ENCODE measurements at regions not wholly inside any gene's neighbourhood (a gene's known extent, or its start where the extent isn't known, plus 50 kb on each side); places are given as distances from the start of the nearest gene placed in this dataset.
"Not testable (repeated sequence)": the region's sequence is repeated elsewhere in the genome, so short reads cannot be mapped to it uniquely, and the experiment has no call there.

DNA sequence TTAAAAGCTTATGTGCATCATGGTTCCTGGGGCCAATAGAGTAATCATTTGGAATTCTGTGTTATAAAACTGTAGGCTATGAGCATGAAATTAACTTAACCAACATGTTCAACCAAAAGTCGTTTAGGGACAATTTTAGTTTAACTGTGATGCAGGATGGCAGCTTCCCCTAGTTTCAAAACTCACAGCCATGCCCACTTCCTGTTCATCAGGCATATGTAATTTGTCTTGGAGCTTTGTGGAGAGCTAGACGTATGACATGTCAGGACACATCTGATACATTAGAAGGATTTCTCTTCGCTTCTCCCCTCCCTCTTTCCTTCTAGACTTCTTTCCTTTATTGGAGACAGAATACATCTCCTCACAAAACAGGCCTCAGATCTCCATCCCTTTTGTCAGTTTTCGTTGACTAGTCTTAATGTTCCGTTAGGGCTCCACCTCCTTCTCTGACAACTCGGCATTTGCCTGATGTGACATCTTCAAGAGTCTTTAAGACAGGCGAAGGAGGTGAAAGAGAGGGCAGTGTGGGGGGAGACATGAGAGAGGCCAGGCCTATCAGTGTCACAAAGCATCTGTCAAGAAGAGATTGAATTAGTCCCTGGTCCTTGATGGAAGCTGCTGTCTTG, 176.0 kb downstream of the MSX2 start:
- DNase-seq (ENCODE audit: extremely low spot score in 2 of 2) = no peak
- Histone ChIP-seq H3K27me3 (no peaks in the 10 kb centered on the region), H3K36me3 (no peaks in the 10 kb centered on the region), H3K27ac (no peak overlapping the region), H3K4me3 (no peak overlapping the region), H3K4me1 (no peaks in the 10 kb centered on the region), H3K9me3 (no peaks in the 10 kb centered on the region)
- TF ChIP-seq POLR2AphosphoS5 (IDR thresholded peaks at IDR 0.05; ENCODE audit: insufficient read depth in 1 of 2, low read depth in 1 of 2) (no peak), POLR2A (IDR thresholded peaks at IDR 0.05) (no peak)
- TF ChIP-seq, protein P1, sequence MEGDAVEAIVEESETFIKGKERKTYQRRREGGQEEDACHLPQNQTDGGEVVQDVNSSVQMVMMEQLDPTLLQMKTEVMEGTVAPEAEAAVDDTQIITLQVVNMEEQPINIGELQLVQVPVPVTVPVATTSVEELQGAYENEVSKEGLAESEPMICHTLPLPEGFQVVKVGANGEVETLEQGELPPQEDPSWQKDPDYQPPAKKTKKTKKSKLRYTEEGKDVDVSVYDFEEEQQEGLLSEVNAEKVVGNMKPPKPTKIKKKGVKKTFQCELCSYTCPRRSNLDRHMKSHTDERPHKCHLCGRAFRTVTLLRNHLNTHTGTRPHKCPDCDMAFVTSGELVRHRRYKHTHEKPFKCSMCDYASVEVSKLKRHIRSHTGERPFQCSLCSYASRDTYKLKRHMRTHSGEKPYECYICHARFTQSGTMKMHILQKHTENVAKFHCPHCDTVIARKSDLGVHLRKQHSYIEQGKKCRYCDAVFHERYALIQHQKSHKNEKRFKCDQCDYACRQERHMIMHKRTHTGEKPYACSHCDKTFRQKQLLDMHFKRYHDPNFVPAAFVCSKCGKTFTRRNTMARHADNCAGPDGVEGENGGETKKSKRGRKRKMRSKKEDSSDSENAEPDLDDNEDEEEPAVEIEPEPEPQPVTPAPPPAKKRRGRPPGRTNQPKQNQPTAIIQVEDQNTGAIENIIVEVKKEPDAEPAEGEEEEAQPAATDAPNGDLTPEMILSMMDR (IDR thresholded peaks at IDR 0.05) = no peak
- intact Hi-C loops (cut with DNase I) = no loop called here

DNA sequence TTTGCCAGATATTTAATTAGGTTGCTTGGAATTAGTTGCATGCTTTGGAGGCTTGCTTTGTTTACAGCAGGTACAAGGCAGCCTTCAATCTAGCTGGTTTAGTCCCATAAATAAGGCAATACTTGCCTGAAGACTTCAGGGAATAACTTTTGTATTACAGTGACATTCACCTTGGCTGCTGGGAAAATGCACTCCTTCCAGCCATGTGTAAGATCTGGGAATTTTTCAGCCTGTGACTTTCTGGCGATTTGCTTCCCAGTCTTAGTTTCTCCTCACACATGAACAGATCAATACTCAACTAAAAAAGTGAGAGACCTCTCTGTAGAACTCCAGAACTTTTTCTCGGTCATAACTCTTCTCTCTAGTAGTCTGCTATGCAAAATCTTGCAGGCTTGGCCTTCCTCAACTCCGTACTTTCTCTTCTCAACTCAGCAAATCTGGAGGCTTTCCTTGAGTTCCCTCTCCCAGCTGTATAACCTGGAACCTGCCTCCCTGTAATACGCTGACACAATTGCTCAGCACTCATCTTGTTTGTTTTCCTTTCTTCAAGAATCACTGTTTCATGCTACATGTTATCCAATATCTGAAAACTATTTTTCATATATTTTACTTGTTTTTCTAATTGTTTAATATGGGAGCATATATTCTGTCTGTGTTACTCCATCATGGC, 173.0 kb downstream of the MSX2 start:
- no peaks in the 10 kb centered on the region for H3K36me3 ChIP-seq
- intact Hi-C loops (cut with DNase I) = no loop called here
- no peak overlapping the region for H3K4me3 ChIP-seq
- H3K9me3 ChIP-seq = no peaks in the 10 kb centered on the region
- H3K27me3 ChIP-seq = no peaks in the 10 kb centered on the region
- TF ChIP-seq POLR2A (IDR thresholded peaks at IDR 0.05) (no peak), POLR2AphosphoS5 (IDR thresholded peaks at IDR 0.05; ENCODE audit: insufficient read depth in 1 of 2, low read depth in 1 of 2) (no peak)
- TF ChIP-seq, protein P1 (IDR thresholded peaks at IDR 0.05) = no peak
- no peak overlapping the region for H3K27ac ChIP-seq
- DNase-seq (ENCODE audit: extremely low spot score in 2 of 2) = no peak
- H3K4me1 ChIP-seq = no peaks in the 10 kb centered on the region

DNA sequence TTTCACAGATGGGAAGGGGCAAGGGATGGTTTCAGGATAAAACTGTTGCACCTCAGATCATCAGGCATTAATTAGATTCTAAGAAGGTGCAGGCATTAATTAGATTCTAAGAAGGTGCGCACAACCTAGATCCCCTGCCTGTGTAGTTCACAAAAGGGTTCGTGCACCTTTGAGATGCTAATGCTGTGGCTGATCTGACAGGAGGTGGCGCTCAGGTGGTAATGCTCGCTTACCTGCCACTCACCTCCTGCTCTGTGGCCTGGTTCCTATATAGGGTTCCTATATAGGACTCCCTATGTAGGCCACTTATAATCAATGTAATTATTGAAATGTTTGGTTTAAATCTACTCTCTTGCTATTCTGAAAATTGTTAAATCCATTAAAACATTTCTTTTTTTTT, 171.0 kb downstream of the MSX2 start:
- Histone ChIP-seq H3K4me1 (no peaks in the 10 kb centered on the region), H3K27me3 (no peaks in the 10 kb centered on the region), H3K27ac (no peak overlapping the region), H3K36me3 (no peaks in the 10 kb centered on the region), H3K9me3 (no peaks in the 10 kb centered on the region), H3K4me3 (no peak overlapping the region)
- DNase-seq (ENCODE audit: extremely low spot score in 2 of 2) = no peak
- intact Hi-C loops (cut with DNase I) = no loop called here
- TF ChIP-seq POLR2AphosphoS5 (IDR thresholded peaks at IDR 0.05; ENCODE audit: insufficient read depth in 1 of 2, low read depth in 1 of 2) = no peak
- TF ChIP-seq POLR2A (IDR thresholded peaks at IDR 0.05) = no peak
- TF ChIP-seq, protein P1 (IDR thresholded peaks at IDR 0.05) = no peak

DNA sequence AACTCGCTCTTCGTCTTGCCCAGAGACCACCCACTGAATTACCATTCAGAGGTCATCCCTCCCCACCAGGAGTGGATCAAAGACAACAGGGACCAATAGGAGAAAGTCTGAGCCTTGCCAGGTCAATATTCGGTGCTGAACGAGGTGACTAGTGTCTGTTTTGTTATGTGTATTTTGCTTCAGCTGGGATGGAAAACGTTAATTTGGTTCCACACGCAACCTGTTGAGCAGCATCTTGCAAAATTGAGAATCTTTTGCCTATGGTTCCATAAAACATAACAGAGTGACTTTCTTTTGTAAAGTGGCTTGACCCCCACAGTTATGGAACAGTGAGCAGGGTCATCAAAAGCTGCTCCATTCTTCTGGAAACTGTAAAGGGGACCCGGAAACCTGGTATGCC, 168.4 kb downstream of the MSX2 start:
- Histone ChIP-seq H3K27ac (no peak overlapping the region), H3K36me3 (no peaks in the 10 kb centered on the region), H3K27me3 (no peaks in the 10 kb centered on the region), H3K9me3 (no peaks in the 10 kb centered on the region), H3K4me1 (no peaks in the 10 kb centered on the region), H3K4me3 (no peak overlapping the region)
- DNase-seq (ENCODE audit: extremely low spot score in 2 of 2) = no peak
- no peak for TF ChIP-seq POLR2AphosphoS5 (IDR thresholded peaks at IDR 0.05; ENCODE audit: insufficient read depth in 1 of 2, low read depth in 1 of 2)
- TF ChIP-seq POLR2A (IDR thresholded peaks at IDR 0.05) = no peak
- TF ChIP-seq, protein P1 (IDR thresholded peaks at IDR 0.05) = no peak
- intact Hi-C loops (cut with DNase I) = no loop called here

DNA sequence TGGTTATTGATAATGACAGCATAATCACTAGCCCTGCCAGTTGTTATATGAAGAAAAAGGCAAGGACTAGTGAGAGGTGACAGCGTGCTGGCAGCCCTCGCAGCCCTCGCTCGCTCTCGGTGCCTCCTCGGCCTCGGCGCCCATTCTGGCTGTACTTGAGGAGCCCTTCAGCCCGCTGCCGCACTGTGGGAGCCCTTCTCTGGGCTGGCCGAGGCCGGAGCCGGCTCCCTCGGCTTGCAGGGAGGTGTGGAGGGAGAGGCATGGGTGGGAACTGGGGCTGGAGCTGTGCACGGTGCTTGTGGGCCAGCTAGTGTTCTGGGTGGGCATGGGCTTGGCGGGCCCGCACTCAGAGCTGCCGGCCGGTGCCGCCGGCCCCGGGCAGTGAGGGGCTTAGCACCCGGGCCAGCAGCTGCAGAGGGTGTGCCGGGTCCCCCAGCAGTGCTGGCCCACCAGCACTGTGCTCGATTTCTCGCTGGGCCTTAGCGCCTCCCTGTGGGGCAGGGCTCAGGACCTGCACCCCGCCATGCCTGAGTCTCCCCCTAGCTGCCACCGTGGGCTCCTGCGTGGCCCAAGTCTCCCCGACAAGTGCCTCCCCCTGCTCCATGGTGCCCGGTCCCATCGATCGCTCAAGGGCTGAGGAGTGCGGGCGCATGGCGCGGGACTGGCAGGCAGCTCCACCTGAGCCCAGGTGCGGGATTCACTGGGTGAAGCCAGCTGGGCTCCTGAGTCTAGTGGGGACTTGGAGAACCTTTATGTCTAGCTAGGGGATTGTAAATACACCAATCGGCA, 156.2 kb downstream of the MSX2 start:
- H3K27ac ChIP-seq; H3K36me3 ChIP-seq; intact Hi-C loops (cut with DNase I); H3K27me3 ChIP-seq; H3K4me1 ChIP-seq; DNase-seq (ENCODE audit: extremely low spot score in 2 of 2); H3K9me3 ChIP-seq; H3K4me3 ChIP-seq: not testable (repeated sequence)
